NOMO-1 treated with dmso at 0.1 percent for 144 hours (cell line): ENCODE measurements at regions not wholly inside any gene's neighbourhood (a gene's known extent, or its start where the extent isn't known, plus 50 kb on each side); places are given as distances from the start of the nearest gene placed in this dataset.

Experiments used
- DNase-seq: peaks from one replicate; lab custom pipeline; 2025; ENCODE audit not compliant: unreplicated experiment; lab: John Stamatoyannopoulos, UW

DNA sequence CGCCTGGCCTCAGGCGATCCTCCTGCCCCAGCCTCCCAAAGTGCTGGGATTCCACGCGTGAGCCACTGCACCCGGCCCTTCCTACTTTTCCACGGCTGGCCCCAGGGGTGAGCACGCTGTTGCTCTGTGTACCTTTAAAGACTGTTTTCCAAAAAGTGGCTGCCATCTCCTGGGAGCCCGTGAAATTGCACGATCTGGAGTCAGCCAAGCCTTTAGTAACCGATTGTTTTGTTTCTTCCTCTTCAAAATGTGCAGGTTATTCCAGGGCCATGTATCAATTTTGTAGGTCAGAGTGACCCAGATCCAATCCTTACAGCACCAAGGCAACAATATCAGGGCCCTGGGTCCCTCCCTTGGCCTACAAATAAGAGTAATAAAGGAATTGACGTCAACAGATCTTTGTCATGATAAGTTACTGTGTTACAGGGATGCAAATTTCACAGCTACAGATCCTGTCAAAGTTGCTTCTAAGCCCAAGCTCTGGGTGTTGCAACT is 135.6 kb upstream of the ZNF236 start:
- DNase-seq = peak; percentile 58

DNA sequence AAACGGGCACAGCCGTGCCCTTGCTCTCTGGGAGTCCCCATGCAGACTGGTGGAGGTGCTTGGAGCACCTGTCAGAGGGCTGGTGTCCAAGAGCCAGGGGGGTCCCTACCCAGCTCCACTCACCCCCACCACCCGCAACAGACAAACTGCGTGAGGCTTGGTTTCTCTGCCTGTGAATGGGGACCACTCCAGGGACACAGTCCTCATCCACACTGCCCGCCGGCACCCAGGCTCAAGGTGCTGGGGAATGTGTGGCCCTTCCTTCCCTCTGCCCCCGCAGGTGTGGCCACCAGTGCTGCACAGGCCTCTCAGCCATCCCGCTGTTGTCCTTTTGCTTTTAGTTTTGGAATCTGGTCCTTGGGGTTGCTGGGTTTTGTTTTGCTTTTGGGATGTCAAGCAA is 136.5 kb upstream of the ZNF236 start:
- no peak for DNase-seq

GRCh38 chr18:76685402-76685801 is 137.0 kb upstream of the ZNF236 start:
- no peak for DNase-seq

- DNase-seq = no peak
Measured at GRCh38 chr18:76684265-76684664, 138.1 kb upstream of the ZNF236 start.

GRCh38 chr18:76679945-76680344 is 142.4 kb upstream of the ZNF236 start:
- DNase-seq = no peak

DNA sequence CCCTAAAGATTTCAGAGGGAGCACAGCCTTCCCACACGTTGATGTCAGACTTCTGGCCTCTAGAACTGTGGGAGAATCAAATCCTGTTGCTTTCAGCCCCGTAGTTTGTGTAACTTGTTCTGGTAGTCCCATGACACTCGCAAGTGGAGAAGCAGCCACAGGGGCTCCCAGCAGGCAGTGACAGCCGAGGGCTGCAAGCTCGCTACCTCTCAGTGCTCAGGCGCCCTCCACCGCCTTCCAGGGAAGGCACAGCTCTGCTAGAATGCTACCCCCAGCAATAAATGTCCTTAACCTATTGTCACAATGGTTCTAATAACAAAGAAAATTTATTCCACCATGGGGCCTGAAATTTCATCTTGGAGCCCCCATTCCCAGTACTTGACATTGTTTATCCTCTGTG is 143.1 kb upstream of the ZNF236 start:
- DNase-seq = no peak

DNA sequence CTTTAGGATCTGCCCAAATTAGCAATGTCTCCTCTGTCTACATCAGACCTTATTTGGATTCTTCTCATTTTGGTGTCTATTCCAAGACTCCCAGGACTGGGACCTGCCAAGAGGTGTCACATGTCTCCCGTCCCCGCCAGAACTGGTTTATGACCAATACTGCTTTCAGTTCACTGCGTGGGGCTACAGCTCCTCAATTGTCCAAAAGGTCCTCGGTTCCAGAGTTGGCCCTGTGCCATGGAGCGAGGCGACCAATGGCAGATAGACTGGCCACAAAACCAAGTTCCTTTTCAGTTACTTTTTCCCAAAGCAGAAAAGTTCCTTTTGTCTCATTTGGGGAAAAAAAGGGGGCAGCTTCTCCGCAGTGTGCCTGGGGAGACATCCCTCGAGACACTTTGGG is 144.1 kb upstream of the ZNF236 start:
- no peak for DNase-seq

DNA sequence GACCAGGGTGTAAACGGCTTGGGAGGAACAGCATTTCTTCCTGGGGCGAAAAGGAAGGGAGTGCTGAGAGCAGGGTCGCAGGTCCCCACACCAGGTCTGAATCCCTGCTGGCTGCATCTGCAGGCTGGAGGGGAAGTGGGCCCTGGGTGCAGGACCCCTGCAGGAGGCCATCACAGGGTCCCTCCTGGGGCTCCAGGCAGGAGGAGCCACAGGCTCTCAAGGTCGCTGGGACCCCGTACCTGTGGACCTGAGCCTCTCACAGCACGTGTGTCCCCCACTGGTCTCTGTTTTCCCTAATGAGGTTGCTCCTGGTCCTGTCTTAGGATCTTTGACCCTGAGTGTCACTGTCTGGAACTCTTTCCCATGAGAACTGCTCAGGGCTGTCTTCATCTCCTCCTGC is 147.8 kb upstream of the ZNF236 start:
- DNase-seq = no peak

DNA sequence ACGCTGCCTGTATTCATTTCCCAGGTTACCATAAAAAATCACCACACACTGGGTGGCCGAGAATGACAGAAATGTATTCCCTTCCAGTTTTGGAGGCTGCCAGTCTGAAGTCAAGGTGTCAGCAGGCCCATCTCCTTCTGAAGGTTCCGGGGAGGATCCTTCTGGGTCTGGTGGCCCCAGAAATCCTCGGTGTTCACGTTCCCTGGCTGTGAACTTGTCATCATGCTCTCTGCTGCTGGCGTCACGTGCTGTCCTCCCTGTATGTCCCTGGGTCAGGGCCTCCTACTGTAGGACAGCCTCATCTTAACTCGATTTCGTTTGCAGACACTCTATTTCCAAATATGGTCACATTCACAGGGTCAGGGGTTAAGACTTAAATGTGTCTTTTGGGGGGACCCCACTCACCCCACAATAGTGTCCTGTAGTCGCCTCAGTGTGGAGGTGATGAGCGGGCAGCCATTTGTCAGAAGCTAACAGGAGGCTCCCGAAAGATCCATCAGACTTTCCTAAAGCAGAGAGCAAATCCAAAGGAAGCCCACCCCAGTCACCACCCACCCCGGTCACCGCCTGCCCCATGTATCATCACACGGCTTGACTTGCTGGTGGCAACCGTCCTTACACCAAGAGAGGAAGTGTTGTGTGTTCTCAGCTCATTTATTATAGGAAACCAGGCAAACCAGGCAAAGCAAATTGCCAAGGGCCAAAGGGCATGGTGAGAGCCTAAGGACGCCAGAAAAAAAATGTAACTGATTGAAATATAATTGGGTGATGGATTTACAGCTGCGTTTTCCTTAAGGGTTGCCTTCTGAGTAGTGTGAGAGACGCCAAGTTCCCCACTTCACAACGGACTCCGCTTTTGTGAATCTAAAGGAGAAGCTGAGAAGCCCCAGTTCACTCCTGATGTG is 148.8 kb upstream of the ZNF236 start:
- no peak for DNase-seq

GRCh38 chr18:76672627-76673026 is 149.7 kb upstream of the ZNF236 start:
- DNase-seq = no peak

- DNase-seq = no peak
Measured at GRCh38 chr18:76670564-76671288, 151.6 kb upstream of the ZNF236 start.

DNA sequence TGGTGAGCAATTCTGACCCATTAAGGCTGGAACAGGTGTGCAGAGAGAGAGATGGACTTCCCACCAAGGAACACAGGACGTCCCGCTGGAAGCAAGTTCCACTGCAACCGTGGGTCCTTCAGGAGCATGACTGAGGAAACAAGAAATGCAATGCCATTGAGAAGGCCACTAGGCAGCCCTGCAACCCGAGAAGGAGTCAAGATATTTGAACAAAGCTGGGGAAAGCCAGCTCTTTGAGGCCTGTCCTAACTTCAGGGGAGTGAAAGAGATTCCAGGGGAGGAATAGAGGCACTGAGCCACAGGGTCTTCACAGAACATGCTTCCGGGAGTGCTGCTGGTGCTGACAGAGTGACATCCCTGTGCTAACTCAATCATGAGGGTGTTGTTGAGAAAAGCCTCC is 153.8 kb upstream of the ZNF236 start:
- DNase-seq = no peak

GRCh38 chr18:76668119-76668518 is 154.2 kb upstream of the ZNF236 start:
- no peak for DNase-seq

GRCh38 chr18:76667603-76668002 is 154.8 kb upstream of the ZNF236 start:
- no peak for DNase-seq

DNA sequence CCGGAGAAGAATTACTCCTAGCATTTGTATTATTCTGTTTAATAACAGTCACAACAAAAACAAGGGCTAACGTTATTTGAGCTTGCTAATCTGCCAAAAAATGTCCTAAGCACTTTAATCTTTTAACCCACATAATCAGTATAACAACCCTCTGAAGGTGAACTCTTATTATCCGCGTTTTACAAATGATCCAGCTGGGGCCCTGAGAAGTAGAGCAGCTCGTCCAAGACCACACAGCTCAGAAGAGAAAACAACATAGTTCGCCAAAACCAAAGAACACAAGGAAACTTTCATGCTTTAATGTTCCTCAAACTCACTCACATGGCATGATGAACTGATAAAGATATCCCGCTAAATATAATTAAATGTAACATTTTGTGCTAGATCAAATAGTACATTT is 159.7 kb upstream of the ZNF236 start:
- no peak for DNase-seq

GRCh38 chr18:76660571-76661192 is 161.7 kb upstream of the ZNF236 start:
- DNase-seq = no peak

DNA sequence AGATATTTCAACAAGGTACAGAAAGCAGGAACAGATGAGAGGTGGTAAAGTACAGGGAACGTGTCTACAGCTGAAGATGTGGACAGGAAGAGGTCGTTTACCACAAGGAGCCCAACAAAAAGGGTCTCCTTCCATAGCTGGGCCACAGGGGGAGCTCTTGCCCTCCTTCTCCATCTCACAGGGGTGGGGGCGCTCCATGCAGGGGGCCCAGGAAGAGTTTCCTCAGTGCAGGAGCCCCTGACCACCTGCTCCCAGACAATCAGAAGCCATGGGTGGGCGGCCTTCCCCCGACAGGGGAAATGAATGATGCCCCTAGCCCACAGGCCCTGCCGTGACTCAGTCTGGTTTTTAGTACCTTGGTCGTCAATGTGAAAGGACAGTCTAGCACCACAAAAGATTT is 163.6 kb upstream of the ZNF516 start:
- no peak for DNase-seq

GRCh38 chr18:76657911-76658470 is 162.9 kb upstream of the ZNF516 start:
- DNase-seq = no peak

DNA sequence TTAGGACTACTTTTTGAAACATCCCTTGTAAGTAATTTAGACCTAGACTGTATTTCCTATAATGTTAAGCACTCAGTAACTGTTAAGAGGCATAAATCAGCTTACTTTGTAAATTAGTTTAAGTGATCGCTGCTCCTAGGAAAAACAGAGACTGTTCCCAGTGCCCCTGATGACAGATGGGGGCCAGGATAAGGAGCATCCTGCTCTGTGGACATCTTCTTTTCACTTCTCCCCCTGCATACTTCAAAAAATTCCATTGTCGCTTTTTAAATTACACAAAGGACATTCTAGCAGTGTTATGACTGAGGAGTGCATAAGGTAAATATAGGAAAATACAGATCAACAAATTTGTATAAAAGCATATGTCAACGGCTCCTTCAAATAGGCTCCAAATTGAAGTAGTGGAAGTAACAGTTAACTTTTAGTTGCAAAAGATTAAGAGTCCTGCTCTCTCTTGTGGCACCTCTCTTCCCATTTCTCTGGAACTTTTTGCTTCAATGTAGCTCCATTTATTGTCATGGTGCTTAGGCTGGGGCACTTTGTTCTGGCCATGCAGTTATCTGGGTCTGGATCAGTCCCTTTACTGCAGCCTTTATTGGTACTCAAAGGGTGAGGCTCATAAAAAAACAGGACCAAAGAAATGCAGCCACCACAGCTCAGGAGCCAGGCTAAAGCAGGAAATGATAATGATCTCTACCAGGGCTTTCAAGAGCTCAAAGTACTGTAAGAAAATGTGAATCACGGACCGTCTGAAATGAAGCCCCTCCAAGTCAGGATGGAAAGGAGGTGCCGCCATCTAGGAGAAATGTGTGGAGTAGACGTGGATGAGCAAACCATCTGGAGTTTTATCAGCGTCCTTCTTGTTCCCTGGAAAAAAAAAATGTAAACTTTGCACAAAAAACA is 162.1 kb upstream of the ZNF516 start:
- DNase-seq = no peak

GRCh38 chr18:76654577-76654976 is 159.5 kb upstream of the ZNF516 start:
- DNase-seq = no peak
